Spinal cord (tissue), 9 donors: ENCODE measurements at regions not wholly inside any gene's neighbourhood (a gene's known extent, or its start where the extent isn't known, plus 50 kb on each side); places are given as distances from the start of the nearest gene placed in this dataset.
"Not testable (repeated sequence)": the region's sequence is repeated elsewhere in the genome, so short reads cannot be mapped to it uniquely, and the experiment has no call there.

Source experiments
- DNase-seq, 6 donors: peaks; one replicate each; pipeline versions ENCODE4 v3.0.0 to v3.0.0-alpha.2; 2013 to 2015; ENCODE audit warnings: low spot score in 6 of 6, low read depth in 4 of 6
- H3K27ac ChIP-seq: one replicate; pipeline ENCODE4 v1.5.1; 2013; ENCODE audit warnings: low read depth, low read length, control low read depth
- H3K27me3 ChIP-seq: one replicate; pipeline ENCODE4 v1.6.1; 2013; ENCODE audit warnings: low read length; ENCODE audit not compliant: control insufficient read depth, insufficient read depth
- H3K36me3 ChIP-seq: one replicate; pipeline ENCODE4 v1.6.1; 2013; ENCODE audit warnings: low read length; ENCODE audit not compliant: control insufficient read depth, insufficient read depth
- H3K4me1 ChIP-seq: one replicate; pipeline ENCODE4 v1.6.1; 2013; ENCODE audit warnings: low read length; ENCODE audit not compliant: control insufficient read depth, insufficient read depth
- H3K4me3 ChIP-seq: one replicate; pipeline ENCODE4 v1.5.1; 2013; ENCODE audit warnings: low read depth, low read length, control low read depth
- H3K9me3 ChIP-seq: one replicate; pipeline ENCODE4 v1.6.1; 2013; ENCODE audit warnings: low read length; ENCODE audit not compliant: control insufficient read depth, insufficient read depth
- WGBS: methylation state at CpG from one replicate; pipeline ENCODE4 v1.1.5; 2013; ENCODE audit warnings: missing lambda C conversion rate; ENCODE audit not compliant: insufficient coverage; 5-methylcytosine and 5-hydroxymethylcytosine counted together
- donor health status: healthy.

GRCh38 chr7:35967366-35968139 is 166.7 kb downstream of the SEPTIN7 start:
- H3K4me1 ChIP-seq: peaks cover 19% of the 10 kb centered on the region
- H3K27ac ChIP-seq: no peak overlapping the region
- no peak overlapping the region for H3K4me3 ChIP-seq
- DNase-seq: no peak
- H3K9me3 ChIP-seq: no peaks in the 10 kb centered on the region
- peaks cover 13% of the 10 kb centered on the region for H3K36me3 ChIP-seq
- 56% methylated on average over 57 of the region's 59 CpGs for WGBS
- peaks cover 17% of the 10 kb centered on the region for H3K27me3 ChIP-seq

- H3K36me3 ChIP-seq: peaks cover 13% of the 10 kb centered on the region
- peaks cover 17% of the 10 kb centered on the region for H3K27me3 ChIP-seq
- H3K4me3 ChIP-seq: no peak overlapping the region
- peaks cover 19% of the 10 kb centered on the region for H3K4me1 ChIP-seq
- no peak for DNase-seq
- no peaks in the 10 kb centered on the region for H3K9me3 ChIP-seq
- no peak overlapping the region for H3K27ac ChIP-seq
- WGBS: 90% methylated on average over 39 of the region's 40 CpGs
Measured at GRCh38 chr7:35968140-35968940, 167.5 kb downstream of the SEPTIN7 start.

DNA sequence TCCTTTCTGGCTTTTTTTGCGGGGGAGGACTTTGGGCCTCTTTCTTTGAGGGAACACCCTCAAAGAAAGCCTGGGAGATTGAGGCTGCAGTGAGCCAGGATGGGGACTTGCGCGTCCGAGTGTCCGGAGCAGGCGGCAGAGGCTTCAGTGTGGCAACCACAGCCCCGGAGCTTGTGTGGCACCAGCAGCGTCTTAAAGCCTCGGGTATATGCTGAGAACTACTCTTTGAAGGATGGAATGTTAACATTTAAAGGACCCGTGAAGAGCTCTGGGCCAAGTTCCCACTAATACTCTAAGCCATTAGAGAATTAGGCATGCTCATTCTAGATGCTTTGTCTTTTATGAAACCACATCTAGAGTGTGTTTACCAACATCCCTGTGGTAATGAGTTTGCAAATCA is 168.2 kb downstream of the SEPTIN7 start:
- H3K4me3 ChIP-seq: no peak overlapping the region
- H3K27me3 ChIP-seq: peaks cover 17% of the 10 kb centered on the region
- no peaks in the 10 kb centered on the region for H3K9me3 ChIP-seq
- peak in 1 of 6 donors; percentile 45 for DNase-seq
- peaks cover 13% of the 10 kb centered on the region for H3K36me3 ChIP-seq
- H3K27ac ChIP-seq: no peak overlapping the region
- H3K4me1 ChIP-seq: peaks cover 19% of the 10 kb centered on the region
- 46% methylated on average over 8 of the region's 10 CpGs for WGBS

DNA sequence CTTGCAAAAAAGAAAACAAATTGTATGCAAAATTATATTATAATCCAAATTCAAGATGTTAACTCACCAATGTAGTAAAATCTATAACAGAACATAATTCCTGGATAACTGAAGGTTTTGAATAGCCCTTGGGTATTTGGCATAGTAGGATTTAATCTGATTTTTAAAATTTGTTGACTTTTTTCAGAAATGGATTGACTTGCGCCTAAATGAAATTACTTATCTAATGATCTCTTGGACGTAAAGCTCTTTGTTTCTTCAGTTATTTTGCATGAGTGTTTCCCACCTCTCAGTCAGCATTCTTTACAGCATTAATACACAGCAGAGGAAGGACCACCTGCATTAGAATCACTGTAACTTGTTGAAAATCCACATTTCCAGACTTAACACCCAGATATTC is 169.6 kb downstream of the SEPTIN7 start:
- H3K4me1 ChIP-seq: peaks cover 19% of the 10 kb centered on the region
- H3K27me3 ChIP-seq: peaks cover 17% of the 10 kb centered on the region
- H3K4me3 ChIP-seq: no peak overlapping the region
- DNase-seq: no peak
- H3K27ac ChIP-seq: no peak overlapping the region
- WGBS: no CpG with 5 or more reads among the region's 2 CpGs
- H3K9me3 ChIP-seq: no peaks in the 10 kb centered on the region
- peaks cover 13% of the 10 kb centered on the region for H3K36me3 ChIP-seq

DNA sequence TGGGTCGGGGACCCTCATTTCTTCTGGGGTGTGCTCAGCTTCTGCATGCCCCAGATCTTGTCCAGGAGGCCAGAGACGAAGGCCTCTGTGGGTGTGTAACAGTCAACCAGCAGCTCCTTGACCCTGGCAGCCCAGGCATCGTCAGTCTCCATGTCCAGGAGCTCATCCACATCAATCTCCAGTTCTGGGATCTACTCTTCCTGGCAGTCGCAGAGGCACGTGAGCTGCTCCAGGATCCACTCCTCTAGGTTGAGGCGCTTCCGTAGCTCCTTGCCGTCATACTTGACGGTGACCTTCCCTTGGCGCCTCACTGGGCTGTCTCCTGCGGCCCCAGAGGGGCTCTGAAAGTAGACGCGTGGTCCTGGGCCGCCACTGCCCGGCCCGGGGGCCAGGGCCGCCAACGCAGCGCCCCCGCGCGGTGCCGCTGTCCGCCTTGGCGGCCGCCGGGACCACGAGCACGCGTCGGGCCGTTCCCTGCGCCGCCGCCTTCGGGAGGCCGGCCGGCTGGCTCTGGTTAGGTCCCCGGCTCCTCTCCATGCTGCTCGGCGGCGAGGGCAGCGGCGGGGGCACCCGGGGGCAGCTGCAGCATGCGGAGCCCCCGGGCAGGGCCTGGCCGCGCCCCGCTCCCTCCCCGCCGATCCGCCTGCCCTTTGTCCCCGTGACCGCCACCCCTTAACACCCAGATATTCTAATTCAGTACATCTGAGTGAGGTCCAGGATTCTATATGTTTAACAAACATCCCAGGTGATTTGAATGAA is 170.5 kb downstream of the SEPTIN7 start:
- H3K27me3 ChIP-seq: peaks cover 17% of the 10 kb centered on the region
- H3K36me3 ChIP-seq: peaks cover 13% of the 10 kb centered on the region
- no peak overlapping the region for H3K27ac ChIP-seq
- H3K4me3 ChIP-seq: no peak overlapping the region
- H3K4me1 ChIP-seq: peaks cover 19% of the 10 kb centered on the region
- DNase-seq: no peak
- 27% methylated on average over 46 of the region's 55 CpGs for WGBS
- no peaks in the 10 kb centered on the region for H3K9me3 ChIP-seq

DNA sequence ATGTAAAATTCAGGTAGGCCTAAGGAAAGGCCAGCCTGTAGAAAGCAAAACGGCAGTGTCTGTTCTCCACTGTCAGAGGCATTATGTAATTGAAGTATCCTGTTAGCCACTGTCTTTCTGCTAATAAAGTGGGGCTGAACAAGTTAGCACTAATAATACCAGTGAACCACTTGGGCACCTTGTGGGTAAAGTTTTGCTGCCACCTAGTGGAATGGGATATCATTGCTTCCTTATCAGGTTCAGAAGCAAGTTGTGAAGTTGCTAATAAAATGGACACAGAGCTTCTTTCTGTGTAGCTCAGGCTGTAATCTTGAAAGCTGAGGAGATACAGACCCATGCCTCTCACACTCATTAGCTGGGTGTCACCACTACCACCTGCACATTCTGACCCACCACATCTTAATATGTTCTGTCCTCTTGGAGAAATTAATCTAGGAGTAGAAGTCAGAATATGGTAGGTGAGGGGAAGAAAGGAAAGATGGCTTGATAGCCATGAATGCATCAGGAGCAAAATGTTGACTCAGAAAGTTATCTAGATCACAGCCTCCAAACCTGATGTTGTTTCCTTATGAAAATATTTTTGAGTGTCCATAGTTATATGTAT is 175.1 kb downstream of the SEPTIN7 start:
- no peak overlapping the region for H3K27ac ChIP-seq
- H3K36me3 ChIP-seq: no peaks in the 10 kb centered on the region
- WGBS: 29% methylated on average over 1 of the region's 1 CpG
- peak in 5 of 6 donors; percentile 52 to 88 (median 56) for DNase-seq
- H3K27me3 ChIP-seq: peaks cover 10% of the 10 kb centered on the region
- H3K9me3 ChIP-seq: no peaks in the 10 kb centered on the region
- H3K4me1 ChIP-seq: peaks cover 7% of the 10 kb centered on the region
- H3K4me3 ChIP-seq: no peak overlapping the region

- not testable (repeated sequence) for H3K4me3 ChIP-seq, H3K27me3 ChIP-seq, H3K9me3 ChIP-seq, H3K4me1 ChIP-seq, H3K36me3 ChIP-seq
- DNase-seq: peak in 2 of 6 donors; percentile 25 to 71
- H3K27ac ChIP-seq: peak overlapping the region; percentile 29
- WGBS: 37% methylated on average over 7 of the region's 8 CpGs
Measured at GRCh38 chr7:35978816-35979640, 174.0 kb upstream of the EEPD1 start.

DNA sequence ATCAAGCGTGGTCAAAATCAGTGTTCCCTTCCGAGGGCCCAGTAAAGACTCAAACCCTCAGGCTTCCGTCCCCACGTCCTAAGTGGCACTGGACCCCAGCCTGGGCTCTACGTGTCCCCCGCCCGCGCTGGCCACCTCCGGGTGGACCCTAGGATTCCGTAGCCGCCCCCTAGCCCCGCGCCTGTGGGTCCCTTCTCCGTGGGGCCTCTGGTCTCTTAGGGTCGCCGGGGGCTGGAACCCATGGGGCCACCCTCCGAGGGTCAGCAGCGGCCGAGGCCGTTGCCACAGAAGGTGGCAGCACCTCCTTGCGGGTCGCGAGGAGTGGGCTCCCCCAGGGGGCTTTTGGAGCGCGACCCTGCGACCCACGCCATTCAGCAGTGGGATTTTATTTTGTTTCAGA is 170.5 kb upstream of the EEPD1 start:
- no peaks in the 10 kb centered on the region for H3K9me3 ChIP-seq
- 95% methylated on average over 27 of the region's 27 CpGs for WGBS
- no peak overlapping the region for H3K27ac ChIP-seq
- no peaks in the 10 kb centered on the region for H3K27me3 ChIP-seq
- H3K4me1 ChIP-seq: peaks cover 9% of the 10 kb centered on the region
- no peak overlapping the region for H3K4me3 ChIP-seq
- no peak for DNase-seq
- H3K36me3 ChIP-seq: no peaks in the 10 kb centered on the region

- Histone ChIP-seq H3K9me3 (no peaks in the 10 kb centered on the region), H3K36me3 (no peaks in the 10 kb centered on the region), H3K27ac (no peak overlapping the region), H3K4me3 (no peak overlapping the region), H3K27me3 (no peaks in the 10 kb centered on the region), H3K4me1 (peaks cover 9% of the 10 kb centered on the region)
- WGBS: 89% methylated on average over 4 of the region's 5 CpGs
- DNase-seq: no peak
Measured at GRCh38 chr7:35983626-35984025, 169.4 kb upstream of the EEPD1 start.
